ENCODE measurements at regions not wholly inside any gene's neighbourhood (a gene's known extent, or its start where the extent isn't known, plus 50 kb on each side); places are given as distances from the start of the nearest gene placed in this dataset.
A peak's percentile ranks its signal among the peaks of the same experiment; 100 is the strongest.

GRCh38 chr11:8323161-8323935 lies 59.7 kb upstream of the LMO1 start:
- no peak for DNase-seq (ENCODE audit: low spot score)

DNA sequence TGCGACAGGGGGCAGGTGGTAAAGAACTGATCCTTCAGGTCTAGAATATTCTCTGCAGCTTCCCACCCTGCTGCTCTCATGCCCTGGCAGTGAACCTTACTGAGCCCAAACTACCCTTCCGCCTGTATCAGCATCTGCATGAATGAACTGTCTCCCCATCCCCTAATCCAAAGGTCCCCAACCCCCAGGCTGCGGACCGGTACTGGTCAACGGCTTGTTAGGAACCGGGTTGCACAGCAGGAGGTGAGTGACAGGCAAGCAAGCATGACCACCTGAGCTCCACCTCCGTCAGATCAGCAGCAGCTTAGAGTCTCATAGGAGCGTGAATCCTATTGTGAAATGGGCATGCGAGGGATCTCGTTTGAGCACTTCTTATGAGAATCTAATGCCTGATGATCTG lies 58.2 kb upstream of the LMO1 start:
- DNase-seq (ENCODE audit: low spot score): no peak

DNA sequence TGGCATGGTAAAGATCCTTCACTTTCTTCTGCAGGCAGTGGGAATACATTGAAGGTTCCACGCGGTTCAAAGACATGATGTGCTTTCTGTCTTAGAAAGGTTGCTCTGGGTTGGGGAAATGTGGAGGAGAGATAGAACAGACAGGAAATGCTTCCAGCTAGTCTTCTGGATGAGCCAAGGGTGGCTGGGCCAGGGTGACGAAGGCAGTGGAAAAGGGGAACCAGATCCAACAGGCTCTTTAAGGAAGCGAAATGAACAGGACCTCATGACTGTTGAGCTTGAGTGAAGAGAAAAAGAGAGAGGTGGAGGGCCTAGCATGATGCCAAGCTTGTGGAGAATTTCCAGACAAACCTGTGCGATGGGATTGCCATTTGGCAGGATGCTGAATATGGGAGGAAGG lies 56.4 kb upstream of the LMO1 start:
- DNase-seq (ENCODE audit: low spot score): no peak

GRCh38 chr11:8318536-8318935 lies 54.9 kb upstream of the LMO1 start:
- no peak for DNase-seq (ENCODE audit: low spot score)

GRCh38 chr11:8317159-8317558 lies 53.5 kb upstream of the LMO1 start:
- peak; percentile 37 for DNase-seq (ENCODE audit: low spot score)

GRCh38 chr11:8315954-8316353 lies 52.3 kb upstream of the LMO1 start:
- DNase-seq (ENCODE audit: low spot score): no peak

DNA sequence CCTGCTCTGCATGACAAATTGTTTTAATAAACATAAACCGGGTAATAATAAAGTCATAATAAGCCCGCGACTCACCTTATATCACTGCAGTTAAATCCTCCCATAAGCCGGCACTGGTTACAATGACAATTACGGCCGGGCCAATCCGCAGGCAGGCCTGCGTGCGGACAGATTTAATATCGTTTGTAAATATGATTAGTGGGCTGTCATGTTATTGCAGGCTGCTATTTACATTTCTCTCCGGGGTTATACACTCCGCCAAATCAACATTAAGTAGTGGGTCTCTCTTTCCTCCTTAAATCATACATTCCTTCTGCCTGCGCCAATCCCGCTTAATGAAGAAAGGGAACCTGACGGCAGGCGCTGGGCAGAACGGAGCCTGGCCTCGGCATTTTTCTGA lies 51.8 kb upstream of the LMO1 start:
- no peak for DNase-seq (ENCODE audit: low spot score)

GRCh38 chr11:8314916-8315315 lies 51.2 kb upstream of the LMO1 start:
- no peak for DNase-seq (ENCODE audit: low spot score)

DNA sequence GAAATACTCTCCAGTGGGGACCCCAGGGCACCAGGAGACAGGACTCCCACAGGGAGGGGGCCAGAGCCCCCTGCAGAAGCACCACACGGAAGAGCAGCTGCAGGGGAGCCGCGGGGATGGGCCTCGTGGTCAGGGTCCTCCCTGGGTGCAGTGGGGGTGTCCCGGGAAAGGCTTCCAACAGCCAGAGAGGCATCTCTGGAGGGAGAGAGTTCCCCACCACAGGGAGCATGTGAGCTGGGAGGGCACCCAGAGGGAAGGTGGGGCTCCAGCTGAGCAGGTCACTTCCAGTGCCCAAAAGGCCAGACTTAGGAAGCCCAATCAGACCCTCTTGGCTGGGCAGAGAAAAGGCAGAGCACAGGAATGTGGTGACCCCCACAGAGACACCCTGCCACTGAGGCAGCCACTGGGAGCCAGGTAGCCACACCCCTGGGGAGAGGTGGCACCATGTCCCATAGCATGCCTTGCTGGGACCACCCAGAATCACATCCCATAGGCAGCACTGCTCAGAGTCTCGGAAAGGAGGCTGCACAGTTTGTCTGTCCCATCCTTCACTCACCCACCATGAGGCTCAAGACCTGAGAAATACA lies 49.9 kb upstream of the LMO1 start:
- DNase-seq (ENCODE audit: low spot score): no peak

All from H4 (cell line).